Fibroblast of skin of left biceps (primary cell): ENCODE measurements at regions not wholly inside any gene's neighbourhood (a gene's known extent, or its start where the extent isn't known, plus 50 kb on each side); places are given as distances from the start of the nearest gene placed in this dataset.
"Not testable (repeated sequence)": the region's sequence is repeated elsewhere in the genome, so short reads cannot be mapped to it uniquely, and the experiment has no call there.

Experiments
- DNase-seq, 2 experiments: peaks; one replicate each; pipeline ENCODE4 v3.0.0-alpha.2; 2013; ENCODE audit warnings: low read depth in 2 of 2

DNA sequence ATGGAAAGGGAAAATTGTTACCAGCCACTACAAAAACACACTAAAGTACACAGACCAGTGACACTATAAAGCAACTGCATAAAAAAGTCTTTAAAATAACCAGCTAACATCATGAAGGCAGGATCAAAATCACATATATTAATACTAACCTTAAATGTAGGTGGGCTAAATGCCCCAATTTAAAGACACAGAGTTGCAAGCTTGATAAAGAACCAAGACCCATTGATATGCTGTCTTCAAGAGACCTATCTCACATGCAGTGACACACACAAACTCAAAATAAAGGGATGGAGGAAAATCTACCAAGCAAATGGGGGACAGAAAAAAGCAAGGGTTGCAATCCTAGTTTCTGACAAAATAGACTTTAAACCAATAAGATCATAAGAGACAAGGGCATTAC, 246.3 kb downstream of the SEC16B start:
- no peak for DNase-seq

DNA sequence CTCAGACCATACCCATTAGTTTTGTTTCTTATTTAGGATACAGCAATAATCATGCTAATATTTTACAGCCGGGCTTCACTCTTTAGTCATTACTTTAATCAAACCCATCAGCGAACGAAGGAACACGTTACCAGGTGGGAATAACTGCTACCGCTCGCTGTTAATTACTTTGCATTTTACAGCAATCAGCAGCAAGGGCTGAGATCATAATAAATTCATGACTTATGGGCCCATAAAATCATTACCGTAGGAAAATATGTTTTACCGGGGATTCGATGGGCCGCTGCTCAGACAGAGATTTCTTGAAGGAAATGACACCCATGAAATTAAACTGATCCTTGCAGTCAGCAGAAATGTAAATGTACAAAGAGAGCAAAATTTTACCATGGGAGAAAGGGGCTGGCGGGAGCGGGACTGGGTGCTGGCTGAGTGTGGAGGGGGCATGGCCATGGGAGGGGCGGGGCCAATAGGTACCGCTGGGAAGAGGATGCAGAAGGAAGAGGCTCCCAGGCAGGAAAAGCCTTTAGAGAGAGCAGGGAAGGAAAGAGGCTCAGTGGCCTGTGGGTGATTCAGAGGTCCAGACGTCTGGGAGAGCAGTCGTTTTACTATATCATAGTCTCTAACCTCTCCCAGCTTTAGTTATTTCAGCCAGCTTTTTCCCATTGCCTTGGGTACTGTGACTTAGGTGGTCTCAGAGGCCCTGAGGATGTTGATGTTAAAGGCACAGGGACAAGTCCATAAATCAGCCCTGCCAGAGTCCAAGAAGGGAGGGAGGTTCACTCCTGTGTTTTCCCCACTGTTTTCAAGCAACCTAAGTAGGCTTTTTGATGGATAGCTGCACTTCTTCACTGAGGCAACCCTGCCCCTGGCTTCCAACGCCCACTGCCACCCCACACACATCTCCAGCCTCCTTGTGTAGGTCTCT, 258.9 kb downstream of the SEC16B start:
- no peak for DNase-seq

DNA sequence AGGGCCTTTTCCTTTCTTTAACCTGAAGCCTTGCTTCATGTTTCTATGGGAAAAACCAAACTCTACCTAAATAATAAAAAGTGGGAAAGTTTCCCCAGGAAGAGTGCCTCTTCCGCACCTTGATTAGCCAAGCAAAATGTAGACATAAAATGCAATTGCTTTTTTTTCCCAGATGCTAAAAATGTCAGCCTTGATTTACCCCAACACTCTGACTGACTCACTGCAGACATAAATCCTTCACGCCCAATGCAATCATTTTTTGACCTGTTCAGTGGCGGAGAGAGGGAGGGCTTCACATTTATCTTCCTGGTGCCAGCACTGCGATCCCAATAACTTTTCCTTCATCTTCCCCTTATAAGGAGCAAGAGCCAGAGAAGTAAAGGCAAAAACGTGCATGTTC, 261.5 kb downstream of the SEC16B start:
- DNase-seq: no peak

DNA sequence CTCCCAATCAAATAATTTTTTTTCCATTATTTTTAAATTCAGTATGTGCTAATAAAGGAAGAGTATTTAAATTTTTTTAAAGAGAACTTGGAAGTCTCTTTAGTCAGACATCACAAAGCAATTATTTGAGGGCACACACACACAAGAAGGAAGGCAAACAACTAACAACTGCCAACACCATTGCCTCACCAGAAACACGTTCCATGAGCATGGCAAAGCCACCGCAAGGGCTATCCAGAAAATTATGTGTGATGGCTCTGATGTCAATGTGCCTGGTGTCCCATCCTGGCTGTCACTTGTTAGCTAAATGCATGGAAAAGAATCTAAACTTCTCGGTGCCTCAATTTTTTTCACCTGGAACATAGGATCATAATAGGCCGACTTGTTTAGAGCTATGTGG, 262.9 kb downstream of the SEC16B start:
- DNase-seq: no peak

DNA sequence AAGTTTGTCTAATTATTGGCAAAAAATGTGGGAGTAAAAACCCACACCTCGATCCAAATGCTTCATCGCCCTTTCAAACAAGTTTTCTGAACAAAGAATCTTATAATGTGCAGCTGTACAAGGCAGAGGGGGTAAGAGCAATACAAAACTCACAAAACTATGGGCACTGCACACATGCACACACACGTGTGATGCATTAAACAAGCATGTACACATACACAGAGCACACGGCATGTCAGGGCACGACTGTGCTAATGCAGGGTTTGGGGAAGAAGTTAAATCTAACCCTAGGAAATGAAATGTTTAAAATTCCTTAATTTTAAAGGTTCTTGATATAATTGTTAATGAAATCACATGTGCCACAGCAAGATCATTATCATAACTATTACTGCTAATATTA, 264.0 kb downstream of the SEC16B start:
- no peak for DNase-seq

DNA sequence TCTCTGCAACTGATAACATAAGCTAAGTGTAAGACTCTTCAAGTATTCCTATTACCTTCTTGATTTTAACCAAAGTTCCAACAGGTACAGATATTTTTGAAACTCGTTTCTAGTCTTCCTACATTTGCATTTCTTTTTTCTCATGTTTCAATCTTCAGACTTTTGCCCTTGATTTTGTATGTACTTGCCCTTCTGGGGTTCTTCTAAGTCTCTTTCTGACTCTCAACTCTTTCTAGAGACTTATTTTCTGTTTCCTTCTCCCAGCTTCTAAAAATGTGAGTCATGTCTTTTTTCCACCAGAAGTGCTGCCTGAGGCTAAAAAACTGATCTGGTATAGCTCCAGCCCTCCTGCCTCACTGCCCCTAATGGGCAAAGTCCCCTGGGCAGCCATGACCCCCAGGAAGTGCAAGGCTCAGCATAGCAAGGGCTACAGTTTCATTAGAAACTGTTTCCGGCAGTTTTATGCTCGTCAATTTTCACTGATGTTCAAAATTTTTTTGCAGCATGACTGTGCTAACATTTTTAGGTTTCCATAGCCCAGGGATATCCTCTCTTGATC, 265.9 kb downstream of the SEC16B start:
- DNase-seq: no peak

DNA sequence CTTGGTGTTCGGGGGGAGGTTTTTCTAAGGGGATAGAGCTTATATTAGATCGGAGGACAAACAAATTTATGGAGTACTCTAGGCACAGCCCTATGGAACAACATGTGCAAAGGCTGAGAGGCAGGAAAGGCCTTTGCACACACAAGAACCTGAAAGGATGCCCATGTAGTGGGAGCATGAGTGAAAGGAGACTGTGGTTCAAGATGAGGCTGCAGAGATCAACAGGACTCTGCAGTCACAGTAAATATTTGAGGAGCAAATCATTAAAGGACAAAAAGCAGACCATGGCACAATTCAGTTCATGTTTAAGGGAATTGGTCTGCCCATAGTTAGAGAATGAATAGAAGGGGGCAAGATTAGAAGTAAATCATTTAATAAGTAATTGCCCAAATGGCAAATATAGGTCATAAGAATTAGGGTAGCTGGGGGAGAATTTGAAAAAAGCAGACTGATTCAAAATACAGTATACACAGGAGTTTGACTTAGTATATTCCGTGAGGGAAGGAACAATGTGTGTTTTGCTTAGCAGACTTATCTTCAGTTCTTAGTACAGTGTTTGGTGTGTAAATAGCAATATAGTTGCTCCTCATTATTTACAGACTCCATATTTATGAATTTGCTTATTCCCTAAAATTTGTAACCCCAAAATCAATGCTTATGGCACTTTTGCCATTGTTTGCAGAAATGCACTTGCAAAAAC, 268.1 kb downstream of the SEC16B start:
- DNase-seq: no peak

DNA sequence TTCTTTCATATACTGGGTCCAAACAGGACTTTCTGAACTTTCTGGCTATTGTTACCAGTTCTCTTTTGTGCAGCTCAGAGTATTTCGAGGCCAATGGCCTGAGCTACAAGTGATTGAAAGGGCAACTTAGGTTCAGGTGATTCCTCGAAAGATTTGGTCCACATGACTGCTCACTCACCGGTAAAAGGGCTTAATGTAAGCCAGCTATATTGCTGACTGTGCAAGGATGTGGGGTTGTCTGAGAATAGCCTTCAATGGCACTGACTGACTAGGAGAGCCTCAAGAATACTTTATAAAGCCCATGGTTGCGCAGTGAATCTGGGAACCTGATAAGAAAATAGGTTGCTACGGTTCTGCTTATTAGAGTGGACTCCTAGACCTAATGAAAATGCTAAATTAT, 269.0 kb downstream of the SEC16B start:
- no peak for DNase-seq

DNA sequence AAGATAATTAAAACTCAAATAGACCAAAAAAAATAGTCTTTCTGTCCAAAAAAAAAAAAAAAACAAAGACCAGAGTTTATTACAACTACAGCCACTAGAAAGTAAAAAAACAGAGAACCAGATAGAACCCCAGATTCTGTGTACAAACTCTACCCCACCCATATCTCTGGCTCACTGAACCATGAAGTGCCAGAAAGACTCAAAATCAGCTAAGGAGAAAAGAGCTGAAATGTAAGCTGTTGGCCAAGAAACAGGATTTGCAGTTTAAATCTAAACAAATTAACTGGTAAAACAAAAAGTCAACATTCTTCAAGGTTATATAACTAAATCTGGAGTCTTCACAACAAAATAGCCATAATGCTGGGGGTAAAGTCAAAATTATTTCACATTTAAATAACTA, 278.9 kb downstream of the SEC16B start:
- DNase-seq: no peak

DNA sequence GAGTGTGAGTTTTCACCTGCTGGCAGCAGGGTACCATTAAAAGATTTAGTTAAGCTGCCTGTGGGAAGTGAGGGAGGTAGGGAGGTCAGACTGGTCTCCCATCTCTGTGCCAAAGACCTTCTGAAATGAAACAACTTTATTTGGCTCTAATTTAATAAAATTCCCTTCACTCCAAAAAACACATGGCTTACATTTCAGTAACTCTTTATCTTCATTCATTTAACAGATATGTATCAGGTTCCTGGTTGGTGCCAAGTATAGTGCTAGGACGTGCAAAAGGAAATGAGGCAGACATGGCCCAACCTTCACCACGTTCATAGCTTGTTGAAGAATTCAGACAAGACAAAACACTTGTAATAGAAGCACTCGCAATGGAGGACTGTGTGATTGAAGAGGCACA, 282.3 kb downstream of the SEC16B start:
- DNase-seq: no peak

DNA sequence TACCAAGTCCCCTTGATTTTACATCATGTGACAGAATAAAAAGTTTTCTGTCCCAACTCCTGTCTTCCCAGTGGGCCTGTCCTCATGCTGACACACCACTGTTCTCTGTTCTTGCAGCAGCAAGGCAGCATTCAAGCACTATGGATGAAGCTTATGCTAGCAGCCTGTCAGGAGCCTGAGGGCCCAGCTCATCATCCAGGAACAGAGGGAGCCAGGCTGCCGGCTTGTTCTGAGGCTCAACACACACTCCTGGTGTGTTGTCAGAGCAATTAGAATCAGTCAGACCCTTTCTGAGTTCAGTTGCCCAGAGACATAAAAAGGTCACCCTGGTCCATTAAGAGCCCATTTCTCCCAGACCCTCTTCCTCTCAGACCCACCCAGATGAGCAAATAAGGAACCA, 282.9 kb downstream of the SEC16B start:
- DNase-seq: no peak

DNA sequence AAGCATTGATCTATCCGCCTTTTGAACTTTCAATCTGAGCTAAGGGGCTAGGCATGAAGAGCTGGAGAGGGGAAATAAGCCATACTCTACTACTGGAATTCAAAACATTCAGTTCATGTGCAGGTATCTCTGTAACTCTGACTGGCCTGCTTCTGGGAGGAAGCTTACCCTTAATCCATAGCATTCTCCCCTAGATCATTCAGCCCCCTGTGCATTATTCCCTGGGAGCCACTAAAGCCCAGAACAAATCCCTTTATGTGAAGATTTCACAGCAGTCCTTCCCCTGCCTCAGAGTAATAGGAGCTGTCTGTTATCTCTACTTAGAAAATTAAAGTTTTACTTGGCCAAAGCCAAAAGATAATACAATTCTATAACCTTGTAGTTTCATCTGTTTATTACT, 300.7 kb downstream of the SEC16B start:
- no peak for DNase-seq

DNA sequence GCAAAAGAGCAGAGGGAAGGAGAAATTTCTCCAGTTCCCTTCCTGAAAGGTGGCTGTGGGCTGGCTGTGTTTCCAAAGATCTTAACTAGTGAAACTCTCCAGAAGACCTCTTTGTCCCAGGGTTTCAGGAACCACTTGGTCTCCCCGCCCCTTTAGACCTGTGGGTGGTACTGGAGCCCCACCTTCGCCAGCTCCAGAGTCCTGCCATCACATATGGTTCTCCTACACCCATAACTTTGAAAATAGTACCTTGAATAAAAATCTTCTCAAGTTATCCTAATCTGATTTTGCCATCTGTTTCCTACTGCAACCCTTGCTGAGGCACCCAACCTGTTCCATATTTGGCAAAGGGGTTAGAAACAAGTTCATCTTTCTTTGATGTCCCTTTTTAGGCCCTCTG, 303.9 kb downstream of the SEC16B start:
- no peak for DNase-seq

DNA sequence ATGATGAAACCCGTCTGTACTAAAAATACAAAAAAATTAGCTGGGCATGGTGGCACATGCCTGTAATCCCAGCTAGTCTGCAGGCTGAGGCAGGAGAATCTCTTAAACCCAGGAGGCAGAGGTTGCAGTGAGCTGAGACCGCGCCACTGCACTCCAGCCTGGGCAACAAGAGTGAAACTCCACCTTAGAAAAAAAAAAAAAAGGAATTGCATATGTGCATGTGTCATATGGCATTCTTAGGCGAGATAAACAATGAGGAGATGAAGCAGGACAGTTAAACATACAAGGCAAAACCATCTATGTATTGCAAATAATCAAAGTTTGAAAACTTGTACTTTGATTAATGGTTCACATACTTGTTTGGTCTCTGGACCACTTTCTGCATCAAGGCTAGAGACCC, 305.1 kb downstream of the SEC16B start:
- DNase-seq: not testable (repeated sequence)

DNA sequence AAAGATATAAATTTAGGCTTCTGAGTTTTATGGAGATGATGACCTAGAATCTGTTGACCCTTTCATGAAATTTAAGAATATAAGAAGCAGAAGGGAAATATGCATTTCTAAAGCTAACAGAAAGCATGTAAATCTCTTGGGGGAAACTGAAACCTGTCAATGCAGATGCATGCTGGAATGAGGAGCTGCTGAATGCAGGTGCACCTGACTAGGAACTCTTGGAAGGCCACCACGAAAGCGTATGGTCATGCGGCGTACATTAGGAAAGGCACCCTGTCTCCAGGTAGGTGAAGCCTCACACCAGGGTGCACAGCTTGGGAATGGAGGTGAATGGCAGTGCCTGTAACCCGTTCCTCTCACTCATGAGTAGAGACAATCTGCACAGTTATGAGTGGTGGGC, 309.7 kb downstream of the SEC16B start:
- no peak for DNase-seq

DNA sequence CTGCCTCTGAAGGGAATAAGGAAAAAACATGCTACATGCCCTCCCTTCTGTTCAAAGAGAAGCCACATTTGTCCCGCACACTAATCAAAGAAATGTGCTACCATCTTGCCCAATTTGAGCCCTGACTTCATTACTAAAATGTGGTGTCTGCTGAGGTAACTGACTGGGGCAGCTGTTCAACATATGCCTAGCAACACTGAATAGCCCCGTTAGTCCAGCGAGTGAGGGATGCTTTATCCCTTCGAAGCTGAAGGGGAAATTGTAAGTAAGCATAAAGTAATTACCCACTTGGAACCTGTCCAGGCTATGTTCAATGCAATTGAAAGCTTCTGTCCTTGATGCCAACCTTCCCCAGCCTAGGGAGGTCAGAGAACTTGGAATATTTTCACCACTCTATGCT, 310.6 kb downstream of the SEC16B start:
- DNase-seq: no peak

DNA sequence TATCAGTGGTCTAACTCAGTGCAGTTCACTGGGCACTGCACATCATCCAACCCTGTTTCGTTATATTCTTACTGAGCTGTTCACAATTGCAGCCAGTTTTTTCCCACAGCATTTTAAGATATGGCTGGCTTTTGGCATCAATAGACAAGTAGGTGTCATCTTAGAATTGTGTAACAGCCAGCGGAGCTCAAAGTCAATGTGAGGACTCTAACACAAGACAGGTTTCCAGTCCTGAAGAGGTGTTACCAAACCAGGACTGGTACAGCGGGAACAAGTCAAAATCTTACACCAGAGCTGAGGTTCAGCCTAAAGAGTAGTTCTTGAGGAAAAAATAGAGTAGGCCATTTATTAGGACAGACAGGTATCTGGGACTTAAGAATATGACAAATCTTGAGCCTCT, 313.3 kb downstream of the SEC16B start:
- DNase-seq: no peak

DNA sequence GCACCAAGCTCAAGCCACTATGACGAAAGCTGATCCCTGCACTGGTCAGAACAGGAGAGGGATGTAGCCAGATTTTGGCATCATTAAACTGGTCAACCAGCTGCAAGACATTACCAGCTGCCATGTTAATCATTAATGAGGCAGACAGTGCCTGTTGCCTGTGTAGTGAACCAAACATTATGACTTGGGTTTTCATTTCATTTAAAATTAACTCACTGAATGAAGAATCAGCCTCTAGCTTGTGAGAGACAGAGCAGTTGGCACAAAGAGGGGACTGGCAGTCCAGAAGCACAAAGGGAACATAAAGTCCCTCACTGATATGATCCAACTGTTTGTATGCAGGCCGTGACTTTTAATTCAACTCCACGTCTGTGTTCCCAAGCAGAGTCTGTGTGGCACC, 318.9 kb downstream of the SEC16B start:
- DNase-seq: no peak

DNA sequence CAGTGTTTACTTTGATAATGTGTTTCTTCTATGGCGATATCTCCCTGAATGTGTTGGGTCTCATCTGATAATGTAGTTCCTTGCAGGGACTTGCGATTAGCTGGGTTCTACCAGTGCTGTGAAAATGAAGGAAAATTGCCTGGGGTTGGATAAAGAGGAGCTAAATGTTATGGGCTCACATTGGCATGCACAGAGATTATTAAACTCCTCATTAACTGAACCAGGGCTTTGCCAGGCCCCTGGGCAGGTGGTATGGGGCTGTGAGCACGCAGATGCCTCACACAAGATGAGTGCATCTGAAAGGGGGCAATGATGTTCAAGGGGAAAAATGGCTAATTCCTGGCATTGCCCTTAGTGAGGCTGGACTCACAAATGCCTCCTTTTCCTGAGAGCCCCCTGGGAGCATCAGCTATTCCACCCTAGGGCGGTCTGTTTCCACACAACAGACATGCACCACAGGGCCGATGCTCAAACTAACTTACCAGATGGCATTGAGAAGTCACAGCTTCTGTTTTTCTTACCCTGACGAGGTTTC, 321.1 kb downstream of the SEC16B start:
- no peak for DNase-seq

DNA sequence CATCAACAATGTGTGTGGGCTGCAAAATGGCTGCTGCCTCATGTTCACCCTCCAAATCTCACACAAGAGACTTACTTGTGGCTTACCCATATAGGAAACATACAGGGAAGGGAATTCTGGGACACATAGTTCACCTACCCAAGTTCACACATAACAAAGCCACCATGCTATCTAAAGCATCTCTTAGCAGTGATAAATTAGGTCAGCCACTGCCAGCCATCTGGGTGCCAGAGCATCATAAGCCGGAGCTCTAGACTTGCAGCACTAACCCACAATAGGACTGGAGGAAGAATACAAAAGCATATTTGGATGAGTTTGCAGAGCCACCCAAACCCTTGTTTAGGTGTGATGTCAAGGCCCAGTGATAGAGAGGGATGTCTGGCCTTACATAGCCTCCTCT, 321.7 kb downstream of the SEC16B start:
- DNase-seq: no peak

DNA sequence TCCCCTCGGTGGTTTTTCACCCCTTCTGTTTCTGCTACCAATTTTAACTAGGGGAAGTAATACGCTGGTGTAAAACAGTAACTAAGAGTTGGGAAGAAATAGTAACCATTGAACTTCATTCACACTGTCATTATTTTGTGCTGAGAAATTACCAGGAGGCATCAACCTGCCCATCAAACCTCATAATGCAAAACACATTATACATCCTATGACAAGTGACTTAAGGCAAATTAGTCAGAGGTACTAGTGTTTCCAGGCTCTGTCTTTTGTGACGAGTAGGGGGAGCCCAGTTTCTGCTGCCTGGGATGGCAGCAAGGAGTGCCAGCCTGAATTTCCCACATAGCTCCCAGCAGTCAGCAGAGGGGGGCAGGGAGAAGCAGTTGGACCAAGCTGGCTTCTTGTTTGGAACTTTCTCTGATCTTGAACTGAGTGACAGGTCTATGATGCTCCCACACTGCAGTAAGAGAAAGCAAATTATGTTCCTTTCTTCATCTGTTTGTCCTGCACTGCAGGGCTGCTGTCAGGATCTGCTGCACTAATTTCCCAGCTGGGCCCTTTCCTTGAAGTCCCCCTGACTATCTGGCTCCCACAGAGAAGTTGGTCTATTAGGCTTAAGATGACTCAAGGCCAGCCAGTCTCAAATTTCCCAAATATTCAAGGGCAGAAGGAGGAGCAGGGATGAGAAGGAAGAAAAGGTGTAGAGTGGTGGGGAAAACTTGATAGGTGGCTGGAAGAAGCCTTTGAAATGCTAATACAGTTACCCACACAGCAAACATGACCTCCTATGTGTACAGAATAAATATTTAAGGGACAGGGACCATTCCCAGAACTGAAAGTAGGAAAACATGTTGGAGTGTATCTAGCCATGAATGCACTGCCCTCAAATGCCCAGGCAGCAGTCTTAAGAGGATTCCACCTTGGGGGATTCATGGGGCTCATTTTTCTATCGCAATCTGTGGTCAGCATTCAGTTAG, 322.8 kb downstream of the SEC16B start:
- DNase-seq: no peak
